Transverse colon (tissue), 4 donors: ENCODE measurements at regions not wholly inside any gene's neighbourhood (a gene's known extent, or its start where the extent isn't known, plus 50 kb on each side); places are given as distances from the start of the nearest gene placed in this dataset.

Experiments used
- CTCF ChIP-seq, 5 experiments: fragments of 200-600 bp in 3 of 5; fragments of 450-650 bp in 2 of 5; sonication (generic) in 3 of 5; IDR thresholded peaks; 1 replicate in 2 of 5; 2 replicates in 3 of 5; pipeline ENCODE4 v1.5.1; 2016 to 2017; ENCODE audit warnings: antibody characterized with exemption in 5 of 5, inconsistent platforms in 3 of 5, mild to moderate bottlenecking in 2 of 5, moderate library complexity in 1 of 5
- EP300 ChIP-seq: sonication (generic); formaldehyde crosslinking; IDR thresholded peaks from one replicate; pipeline ENCODE4 v1.6.1; 2017; ENCODE audit warnings: antibody characterized with exemption, low read depth
- POLR2AphosphoS5 ChIP-seq, 3 donors: sonication (generic); formaldehyde crosslinking; IDR thresholded peaks; one replicate each; pipeline ENCODE4 v1.6.1; 2016; ENCODE audit warnings: antibody characterized with exemption in 3 of 3

DNA sequence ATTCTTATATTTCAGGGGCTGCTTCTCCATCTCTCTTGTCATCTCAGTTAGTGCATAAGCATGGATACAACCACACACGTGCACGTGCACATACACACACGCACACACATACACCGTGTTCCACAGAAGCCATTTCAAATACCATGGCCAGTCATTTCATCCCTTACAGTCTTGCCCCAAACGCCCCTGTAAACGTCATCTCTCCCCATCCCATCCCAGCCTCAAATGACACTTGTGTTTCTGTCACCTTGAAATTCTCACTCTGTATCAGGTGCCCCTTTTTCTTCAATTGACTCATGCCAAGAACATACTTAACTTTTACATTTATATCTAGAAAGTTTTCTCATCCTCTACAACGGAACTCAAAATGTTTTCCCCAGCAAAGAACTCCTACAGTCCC is 220.5 kb downstream of the IRS2 start:
- no peak for TF ChIP-seq CTCF (IDR thresholded peaks at IDR 0.05)
- no peak for TF ChIP-seq POLR2AphosphoS5 (IDR thresholded peaks at IDR 0.05)
- no peak for TF ChIP-seq EP300
